IMR-90 (cell line): ENCODE measurements at regions not wholly inside any gene's neighbourhood (a gene's known extent, or its start where the extent isn't known, plus 50 kb on each side); places are given as distances from the start of the nearest gene placed in this dataset.

ENCODE experiments used
- ATAC-seq: fragments of 200-7000 bp; cut with Tn5 transposase; 2 replicates; pipeline ENCODE4 v1.9.1; 2020; ENCODE audit warnings: low read depth, mild to moderate bottlenecking, moderate library complexity
- BruUV-seq: library from RNA; stranded (reverse); fragments of 400-500 nt; replicated peaks from 2 replicates; lab custom pipeline; 2021; lab: Mats Ljungman, UMichigan
- CTCF ChIA-PET: fragments of 300-600 bp; formaldehyde crosslinking; extraction: SDS; loops from one replicate; lab custom pipeline; 2021; ENCODE audit warnings: antibody characterized with exemption; lab: Yijun Ruan, JAX
- POLR2A ChIA-PET: fragments of 300-600 bp; sonication (Branson Sonifier 250); formaldehyde crosslinking; loops from one replicate; lab custom pipeline; 2022; ENCODE audit warnings: antibody characterized with exemption; ENCODE audit not compliant: unreplicated experiment; lab: Charles Lee
- DNase-seq: peaks from one replicate; pipeline ENCODE4 v3.0.0; 2013
- H2AFZ ChIP-seq: replicated peaks from 2 replicates; pipeline ENCODE3; 2013; ENCODE audit warnings: low read length, mild to moderate bottlenecking; ENCODE audit not compliant: poor library complexity
- H2AK5ac ChIP-seq: 2 replicates; pipeline ENCODE4 v1.6.1; 2013; ENCODE audit warnings: low read depth, low read length, inconsistent platforms
- H2AK9ac ChIP-seq: replicated peaks from 2 replicates; pipeline ENCODE3; 2013; ENCODE audit warnings: mild to moderate bottlenecking, low read depth, low read length, moderate library complexity; ENCODE audit not compliant: poor library complexity
- H2BK120ac ChIP-seq: 2 replicates; pipeline ENCODE4 v1.6.1; 2013; ENCODE audit warnings: low read depth, low read length, inconsistent platforms
- H2BK15ac ChIP-seq: 3 replicates; pipeline ENCODE4 v1.6.1; 2013; ENCODE audit warnings: low read depth, low read length, inconsistent platforms
- H2BK20ac ChIP-seq: 2 replicates; pipeline ENCODE4 v1.6.1; 2013; ENCODE audit warnings: low read depth, mild to moderate bottlenecking, inconsistent platforms, low read length, moderate library complexity
- H2BK5ac ChIP-seq: 2 replicates; pipeline ENCODE4 v1.6.1; 2013; ENCODE audit warnings: mild to moderate bottlenecking, low read depth, low read length, inconsistent platforms; ENCODE audit not compliant: poor library complexity, severe bottlenecking
- H3K14ac ChIP-seq: replicated peaks from 2 replicates; pipeline ENCODE4 v1.6.1; 2013; ENCODE audit warnings: low read depth, low read length, inconsistent platforms
- H3K18ac ChIP-seq: 2 replicates; pipeline ENCODE4 v1.6.1; 2013; ENCODE audit warnings: low read depth, low read length, control low read depth
- H3K23ac ChIP-seq: 2 replicates; pipeline ENCODE4 v1.6.1; 2013; ENCODE audit warnings: low read depth, low read length, inconsistent platforms
- H3K27ac ChIP-seq: 2 replicates; pipeline ENCODE4 v1.5.1; 2013; ENCODE audit warnings: mild to moderate bottlenecking, control low read depth, low read length; ENCODE audit not compliant: insufficient read depth
- H3K27me3 ChIP-seq: 2 replicates; pipeline ENCODE4 v1.6.1; 2013; ENCODE audit warnings: low read length; ENCODE audit not compliant: control insufficient read depth, insufficient read depth
- H3K36me3 ChIP-seq: 2 replicates; pipeline ENCODE4 v1.6.1; 2013; ENCODE audit warnings: low read length, mixed read lengths; ENCODE audit not compliant: control insufficient read depth, insufficient read depth
- H3K4ac ChIP-seq: 2 replicates; pipeline ENCODE4 v1.6.1; 2013; ENCODE audit warnings: low read depth, low read length, inconsistent platforms
- H3K4me1 ChIP-seq: 2 replicates; pipeline ENCODE4 v1.6.1; 2013; ENCODE audit warnings: low read length, mixed read lengths; ENCODE audit not compliant: control insufficient read depth, insufficient read depth
- H3K4me2 ChIP-seq: 2 replicates; pipeline ENCODE4 v1.6.1; 2013; ENCODE audit warnings: low read depth, mild to moderate bottlenecking, control low read depth, low read length, moderate library complexity
- H3K4me3 ChIP-seq: 2 replicates; pipeline ENCODE4 v1.5.1; 2013; ENCODE audit warnings: low read depth, mild to moderate bottlenecking, control low read depth, low read length, moderate library complexity; ENCODE audit not compliant: insufficient read depth
- H3K56ac ChIP-seq: 2 replicates; pipeline ENCODE4 v1.6.1; 2013; ENCODE audit warnings: low read length, inconsistent platforms; ENCODE audit not compliant: insufficient read depth; ENCODE audit errors: extremely low read depth
- H3K79me1 ChIP-seq, 2 experiments: 2 replicates each; pipeline ENCODE4 v1.6.1; 2013; ENCODE audit warnings: low read length in 2 of 2, inconsistent platforms in 1 of 2, low read depth in 1 of 2
- H3K9ac ChIP-seq: 2 replicates; pipeline ENCODE4 v1.6.1; 2013; ENCODE audit warnings: low read depth, low read length, control low read depth
- H3K9me1 ChIP-seq: 2 replicates; pipeline ENCODE4 v1.6.1; 2013; ENCODE audit warnings: low read length, inconsistent platforms; ENCODE audit not compliant: insufficient read depth
- H3K9me3 ChIP-seq: 2 replicates; pipeline ENCODE4 v1.6.1; 2013; ENCODE audit warnings: low read length; ENCODE audit not compliant: control insufficient read depth, insufficient read depth
- H4K20me1 ChIP-seq: 2 replicates; pipeline ENCODE4 v1.6.1; 2013; ENCODE audit warnings: low read length, inconsistent platforms; ENCODE audit not compliant: insufficient read depth
- H4K5ac ChIP-seq: 2 replicates; pipeline ENCODE4 v1.6.1; 2013; ENCODE audit warnings: mild to moderate bottlenecking, low read depth, low read length, control low read depth
- H4K8ac ChIP-seq, 2 experiments: 2 replicates each; pipeline ENCODE4 v1.6.1; 2013; ENCODE audit warnings: low read depth in 2 of 2, low read length in 2 of 2, control low read depth in 1 of 2, inconsistent platforms in 1 of 2
- H4K91ac ChIP-seq: 2 replicates; pipeline ENCODE4 v1.6.1; 2013; ENCODE audit warnings: low read depth, low read length, inconsistent platforms; ENCODE audit not compliant: insufficient read depth
- CHD1 ChIP-seq: IDR thresholded peaks from 2 replicates; pipeline ENCODE4 v1.6.1; 2012; ENCODE audit warnings: low read depth, low read length, improper control_type of control experiment
- NFE2L2 ChIP-seq: fragments of 150-350 bp; IDR thresholded peaks from 2 replicates; pipeline ENCODE4 v1.6.1; 2016; ENCODE audit warnings: low read depth, mild to moderate bottlenecking, low read length
- RFX5 ChIP-seq: IDR thresholded peaks from 2 replicates; pipeline ENCODE4 v1.8.0; 2012; ENCODE audit warnings: low read depth, mild to moderate bottlenecking, low read length, moderate library complexity
- WGBS, 2 experiments: methylation state at CpG; one replicate each; pipeline versions ENCODE4 v1.1.5 to v1.1.7; 2013; ENCODE audit warnings: missing lambda C conversion rate in 2 of 2; ENCODE audit not compliant: insufficient read length in 1 of 2; ENCODE audit errors: extremely low coverage in 2 of 2; 5-methylcytosine and 5-hydroxymethylcytosine counted together
- dilution Hi-C: fragments of 300-500 bp; cut with HindIII; formaldehyde crosslinking; loops from one replicate; pipeline ENCODE4 v1.14.3; 2018; ENCODE audit warnings: low sequenced_read_pairs; ENCODE audit not compliant: unreplicated experiment
- in situ Hi-C: fragments of 300-500 bp; cut with MboI; formaldehyde crosslinking; loops from 3 replicates; pipeline ENCODE4 v1.14.3; 2019; ENCODE audit warnings: low sequenced_read_pairs, inconsistent platforms, mixed read lengths
- intact Hi-C: fragments of 100-400 bp; cut with micrococcal nuclease; formaldehyde crosslinking; loops from 2 replicates; pipeline ENCODE4 v1.10.0; 2022

GRCh38 chr15:55126111-55126510 lies 70.6 kb downstream of the RSL24D1 start:
- no peak for TF ChIP-seq CHD1
- no peak for TF ChIP-seq RFX5
- no peak for TF ChIP-seq NFE2L2
- no peak overlapping the region for H3K4me3 ChIP-seq
- dilution Hi-C loops: no loop called here
- no peak overlapping the region for H3K27ac ChIP-seq
- no peak overlapping the region for H3K23ac ChIP-seq
- no CpG with 5 or more reads among the region's 3 CpGs for WGBS, 2 experiments
- H2BK15ac ChIP-seq: no peak overlapping the region
- H3K9ac ChIP-seq: no peak overlapping the region
- no peak overlapping the region for H3K14ac ChIP-seq
- H3K4me1 ChIP-seq: no peaks in the 10 kb centered on the region
- ATAC-seq (no peak), DNase-seq (no peak)
- H4K5ac ChIP-seq: no peak overlapping the region
- ChIA-PET POLR2A (no interaction called here), CTCF (no interaction called here)
- no peak overlapping the region for H3K4ac ChIP-seq
- no peak overlapping the region for H3K56ac ChIP-seq
- no peak overlapping the region for H2AFZ ChIP-seq
- no peak overlapping the region for H2AK9ac ChIP-seq
- H3K79me1 ChIP-seq: no peaks in the 10 kb centered on the region
- H2AK5ac ChIP-seq: no peak overlapping the region
- H2BK120ac ChIP-seq: no peak overlapping the region
- no peaks in the 10 kb centered on the region for H3K36me3 ChIP-seq
- H4K91ac ChIP-seq: no peak overlapping the region
- H3K4me2 ChIP-seq: no peak overlapping the region
- no peak overlapping the region for H2BK5ac ChIP-seq
- H4K8ac ChIP-seq: no peak overlapping the region
- no peaks in the 10 kb centered on the region for H3K27me3 ChIP-seq
- no TSS peak for BruUV-seq
- no peak overlapping the region for H3K18ac ChIP-seq
- no peaks in the 10 kb centered on the region for H4K20me1 ChIP-seq
- H3K9me1 ChIP-seq: no peaks in the 10 kb centered on the region
- intact Hi-C loops: no loop called here
- in situ Hi-C loops: no loop called here
- no peaks in the 10 kb centered on the region for H3K9me3 ChIP-seq
- H2BK20ac ChIP-seq: no peak overlapping the region
